Ascending aorta (tissue), 2 donors: ENCODE measurements at regions not wholly inside any gene's neighbourhood (a gene's known extent, or its start where the extent isn't known, plus 50 kb on each side); places are given as distances from the start of the nearest gene placed in this dataset.

Experiments
- DNase-seq, 2 donors: peaks; one replicate each; pipeline ENCODE4 v3.0.0-alpha.2; 2019; ENCODE audit warnings: low spot score in 2 of 2
- H3K27ac ChIP-seq, 2 donors: fragments of 200-600 bp; sonication (generic); one replicate each; pipeline ENCODE4 v1.5.1; 2016 to 2017; ENCODE audit warnings: mild to moderate bottlenecking in 1 of 2
- H3K27me3 ChIP-seq: fragments of 200-600 bp; sonication (generic); one replicate; pipeline ENCODE4 v1.5.1; 2017
- H3K36me3 ChIP-seq, 2 donors: fragments of 200-600 bp; sonication (generic); one replicate each; pipeline ENCODE4 v1.5.1; 2016
- H3K4me1 ChIP-seq, 2 donors: fragments of 200-600 bp; sonication (generic); one replicate each; pipeline ENCODE4 v1.5.1; 2016 to 2017; ENCODE audit warnings: mild to moderate bottlenecking in 1 of 2
- H3K4me3 ChIP-seq, 2 donors: fragments of 200-600 bp; sonication (generic); one replicate each; pipeline ENCODE4 v1.5.1; 2016 to 2017; ENCODE audit warnings: mild to moderate bottlenecking in 1 of 2
- H3K9me3 ChIP-seq, 2 donors: fragments of 200-600 bp; sonication (generic); one replicate each; pipeline ENCODE4 v1.5.1; 2016
- intact Hi-C: fragments of 100-400 bp; cut with DNase I; formaldehyde crosslinking; loops from one replicate; pipeline ENCODE4 v1.15.1; 2023
- TF ChIP-seq, protein P1 (sequence below), 3 experiments: fragments of 200-600 bp in 2 of 3; fragments of 450-650 bp in 1 of 3; sonication (generic) in 2 of 3; IDR thresholded peaks; one replicate each; pipeline ENCODE4 v1.5.1; 2016 to 2019; ENCODE audit warnings: antibody characterized with exemption in 3 of 3, mild to moderate bottlenecking in 1 of 3, moderate library complexity in 1 of 3

- Histone ChIP-seq H3K27ac (no peak overlapping the region), H3K4me1 (peaks cover 0 to 8% of the 10 kb centered on the region in 2 donors)
Observed at GRCh38 chr5:74098941-74099340, 472.9 kb downstream of the ARHGEF28 start.

DNA sequence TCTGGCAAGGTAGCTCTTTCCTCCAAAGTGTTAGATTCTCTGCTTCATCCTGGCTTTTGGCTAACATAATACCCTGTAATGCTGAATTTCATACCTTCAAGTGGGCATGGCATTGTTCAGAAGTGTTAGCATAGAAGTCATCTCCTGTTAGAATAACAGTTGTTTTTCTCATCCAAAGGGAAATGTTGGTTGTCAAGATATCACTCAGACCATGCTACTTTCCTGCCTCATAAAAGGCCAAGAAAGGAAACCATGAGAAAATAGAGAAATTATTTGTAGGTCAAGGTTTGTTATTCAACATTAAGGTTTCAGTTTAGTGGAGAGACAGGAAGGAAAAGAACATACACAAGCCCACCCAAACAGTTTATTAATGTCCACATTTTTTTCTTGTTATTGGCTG lies 472.5 kb downstream of the ARHGEF28 start:
- no peak for DNase-seq
- Histone ChIP-seq H3K4me3 (no peak overlapping the region), H3K9me3 (no peaks in the 10 kb centered on the region), H3K27ac (no peak overlapping the region), H3K36me3 (no peaks in the 10 kb centered on the region), H3K4me1 (peaks cover 0 to 8% of the 10 kb centered on the region in 2 donors), H3K27me3 (no peaks in the 10 kb centered on the region)
- intact Hi-C loops, result no loop called here
- TF ChIP-seq, protein P1, sequence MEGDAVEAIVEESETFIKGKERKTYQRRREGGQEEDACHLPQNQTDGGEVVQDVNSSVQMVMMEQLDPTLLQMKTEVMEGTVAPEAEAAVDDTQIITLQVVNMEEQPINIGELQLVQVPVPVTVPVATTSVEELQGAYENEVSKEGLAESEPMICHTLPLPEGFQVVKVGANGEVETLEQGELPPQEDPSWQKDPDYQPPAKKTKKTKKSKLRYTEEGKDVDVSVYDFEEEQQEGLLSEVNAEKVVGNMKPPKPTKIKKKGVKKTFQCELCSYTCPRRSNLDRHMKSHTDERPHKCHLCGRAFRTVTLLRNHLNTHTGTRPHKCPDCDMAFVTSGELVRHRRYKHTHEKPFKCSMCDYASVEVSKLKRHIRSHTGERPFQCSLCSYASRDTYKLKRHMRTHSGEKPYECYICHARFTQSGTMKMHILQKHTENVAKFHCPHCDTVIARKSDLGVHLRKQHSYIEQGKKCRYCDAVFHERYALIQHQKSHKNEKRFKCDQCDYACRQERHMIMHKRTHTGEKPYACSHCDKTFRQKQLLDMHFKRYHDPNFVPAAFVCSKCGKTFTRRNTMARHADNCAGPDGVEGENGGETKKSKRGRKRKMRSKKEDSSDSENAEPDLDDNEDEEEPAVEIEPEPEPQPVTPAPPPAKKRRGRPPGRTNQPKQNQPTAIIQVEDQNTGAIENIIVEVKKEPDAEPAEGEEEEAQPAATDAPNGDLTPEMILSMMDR (IDR thresholded peaks at IDR 0.05), result no peak

More at GRCh38 chr5:74098941-74099340, 472.9 kb downstream of the ARHGEF28 start:
- Histone ChIP-seq H3K27me3 (no peaks in the 10 kb centered on the region), H3K9me3 (no peaks in the 10 kb centered on the region), H3K4me3 (no peak overlapping the region), H3K36me3 (no peaks in the 10 kb centered on the region)
- TF ChIP-seq, protein P1 (IDR thresholded peaks at IDR 0.05), result no peak
- intact Hi-C loops, result no loop called here
- DNase-seq, result no peak

DNA sequence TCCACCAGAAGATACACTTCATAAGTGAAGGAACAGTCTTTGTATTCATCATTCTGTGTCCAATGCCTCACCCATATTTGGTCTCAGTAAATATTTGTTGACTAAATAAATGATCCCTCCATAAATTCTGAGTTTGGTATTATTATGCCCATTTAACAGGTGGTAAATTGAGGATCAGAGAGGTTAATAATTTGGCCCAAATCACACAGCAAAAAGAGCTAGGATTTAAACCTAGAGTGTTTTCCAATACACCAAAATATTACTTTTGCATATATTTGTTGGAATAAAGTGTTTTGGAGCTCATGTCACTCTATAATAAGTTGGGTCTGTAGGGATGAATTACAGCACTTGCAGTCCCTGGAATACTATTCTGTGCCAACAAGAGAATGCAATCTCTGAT lies 470.3 kb downstream of the ARHGEF28 start:
- H3K9me3 ChIP-seq, result no peaks in the 10 kb centered on the region
- no peak for DNase-seq
- no peak overlapping the region for H3K4me3 ChIP-seq
- no peak overlapping the region for H3K27ac ChIP-seq
- H3K4me1 ChIP-seq, result peaks cover 0 to 8% of the 10 kb centered on the region in 2 donors
- intact Hi-C loops, result no loop called here
- no peaks in the 10 kb centered on the region for H3K36me3 ChIP-seq
- TF ChIP-seq, protein P1 (IDR thresholded peaks at IDR 0.05), result no peak
- H3K27me3 ChIP-seq, result no peaks in the 10 kb centered on the region

DNA sequence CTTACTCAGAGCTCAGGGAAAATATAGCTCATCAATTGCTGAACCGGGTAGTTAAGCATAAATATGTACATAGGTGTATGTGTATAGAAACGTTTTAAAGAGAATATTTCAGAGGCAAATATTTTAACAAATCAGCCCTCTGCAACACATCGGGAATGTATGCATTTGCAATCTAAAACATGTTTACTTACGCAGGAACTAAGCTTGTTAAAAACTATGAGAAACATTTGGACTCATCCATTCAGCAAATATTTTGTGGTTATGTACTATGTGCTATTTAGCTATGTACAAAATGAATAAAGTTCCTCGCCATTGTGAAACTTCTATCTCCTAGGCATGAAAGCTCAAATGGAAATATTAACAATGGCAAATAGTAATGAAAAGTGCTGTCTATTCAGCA lies 469.9 kb downstream of the ARHGEF28 start:
- TF ChIP-seq, protein P1 (IDR thresholded peaks at IDR 0.05), result no peak
- Histone ChIP-seq H3K27ac (no peak overlapping the region), H3K27me3 (no peaks in the 10 kb centered on the region), H3K9me3 (no peaks in the 10 kb centered on the region), H3K36me3 (no peaks in the 10 kb centered on the region), H3K4me3 (no peak overlapping the region), H3K4me1 (peaks cover 0 to 8% of the 10 kb centered on the region in 2 donors)
- no peak for DNase-seq
- intact Hi-C loops, result no loop called here

DNA sequence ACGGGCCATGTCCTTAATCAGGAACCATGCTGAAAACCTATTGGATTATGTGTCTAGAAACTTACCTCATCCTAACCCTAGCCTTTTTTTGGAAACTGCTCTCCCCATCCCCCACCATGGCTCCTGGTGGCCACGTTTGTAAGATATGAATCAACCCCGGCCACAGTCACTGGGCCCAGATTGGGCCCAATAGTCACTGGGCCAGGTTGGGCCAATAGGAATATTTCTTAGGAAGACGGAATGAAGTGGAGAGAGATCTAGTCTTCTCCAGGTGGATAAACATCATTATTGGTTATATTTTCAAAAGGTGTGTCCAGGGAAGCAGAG lies 468.7 kb downstream of the ARHGEF28 start:
- TF ChIP-seq, protein P1 (IDR thresholded peaks at IDR 0.05), result no peak
- Histone ChIP-seq H3K4me3 (no peak overlapping the region), H3K27ac (no peak overlapping the region), H3K27me3 (no peaks in the 10 kb centered on the region), H3K36me3 (no peaks in the 10 kb centered on the region), H3K4me1 (peaks cover 0 to 8% of the 10 kb centered on the region in 2 donors), H3K9me3 (no peaks in the 10 kb centered on the region)
- DNase-seq, result no peak
- intact Hi-C loops, result no loop called here

DNA sequence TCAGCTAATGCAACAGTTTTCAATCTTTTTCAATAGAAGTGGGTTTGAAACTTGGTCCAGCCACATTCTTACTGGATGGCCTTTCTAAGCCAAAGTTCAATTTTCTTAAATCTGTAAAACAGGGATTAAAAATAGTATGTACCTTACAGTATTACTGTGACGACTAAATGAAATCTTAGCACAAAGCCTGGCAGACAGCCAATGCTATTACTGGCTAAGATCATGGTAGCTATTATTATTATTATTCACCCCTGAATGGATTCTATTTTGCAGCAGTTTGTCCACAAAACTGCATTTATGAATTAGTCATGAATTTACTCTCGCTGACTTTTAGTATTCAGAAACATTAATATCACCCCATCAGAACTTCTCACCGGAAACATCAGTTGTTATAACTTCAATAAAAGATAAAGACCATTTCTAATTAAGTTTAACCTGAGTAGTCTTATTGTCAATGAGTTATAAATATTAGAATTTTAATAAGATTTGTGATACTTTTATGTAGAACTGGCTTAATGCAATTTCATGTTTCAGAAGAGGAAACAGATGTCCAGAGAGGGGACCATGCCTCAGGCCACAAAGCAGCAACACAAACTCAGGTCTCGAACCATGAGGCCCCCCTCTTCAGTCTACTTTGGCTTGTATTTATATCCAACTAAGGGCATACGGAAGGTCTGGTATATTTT lies 468.2 kb downstream of the ARHGEF28 start:
- Histone ChIP-seq H3K27ac (no peak overlapping the region), H3K36me3 (no peaks in the 10 kb centered on the region), H3K27me3 (no peaks in the 10 kb centered on the region), H3K4me1 (peaks cover 0 to 8% of the 10 kb centered on the region in 2 donors), H3K9me3 (no peaks in the 10 kb centered on the region), H3K4me3 (no peak overlapping the region)
- DNase-seq, result peak in 1 of 2 donors; percentile 66
- TF ChIP-seq, protein P1 (IDR thresholded peaks at IDR 0.05), result no peak
- intact Hi-C loops, result no loop called here
